RKO (cell line): ENCODE measurements at regions not wholly inside any gene's neighbourhood (a gene's known extent, or its start where the extent isn't known, plus 50 kb on each side); places are given as distances from the start of the nearest gene placed in this dataset.

Experiments
- DNase-seq: peaks from one replicate; pipeline ENCODE4 v3.0.0-alpha.2; 2016; ENCODE audit warnings: low spot score

- no peak for DNase-seq
Observed at GRCh38 chr1:192522673-192523072, 52.9 kb upstream of the RGS1 start.

GRCh38 chr1:192524223-192524622, 51.4 kb upstream of the RGS1 start:
- DNase-seq: no peak
